Liver (tissue), 8 donors: ENCODE measurements at regions not wholly inside any gene's neighbourhood (a gene's known extent, or its start where the extent isn't known, plus 50 kb on each side); places are given as distances from the start of the nearest gene placed in this dataset.

Experiments
- DNase-seq: peaks from one replicate; pipeline ENCODE4 v3.0.0-alpha.2; 2017; ENCODE audit warnings: low spot score
- H3K27ac ChIP-seq, 2 donors: one replicate each; pipeline ENCODE4 v1.7.0; 2013; ENCODE audit warnings: inconsistent platforms in 2 of 2, low read length in 2 of 2, control low read depth in 1 of 2, low read depth in 1 of 2, mild to moderate bottlenecking in 1 of 2
- H3K27me3 ChIP-seq, 4 donors: one replicate each; pipeline versions ENCODE4 v1.6.1 to v1.7.0; 2013; ENCODE audit warnings: low read length in 3 of 4, inconsistent platforms in 1 of 4, mild to moderate bottlenecking in 1 of 4, moderate library complexity in 1 of 4; ENCODE audit not compliant: control insufficient read depth in 4 of 4, insufficient read depth in 4 of 4
- H3K36me3 ChIP-seq, 4 donors: one replicate each; pipeline versions ENCODE4 v1.6.1 to v1.7.0; 2013; ENCODE audit warnings: low read length in 3 of 4, mild to moderate bottlenecking in 3 of 4, low read depth in 1 of 4, moderate library complexity in 1 of 4; ENCODE audit not compliant: control insufficient read depth in 4 of 4, insufficient read depth in 3 of 4
- H3K4me1 ChIP-seq, 4 donors: one replicate each; pipeline versions ENCODE4 v1.6.1 to v1.7.0; 2013; ENCODE audit warnings: low read length in 3 of 4, mild to moderate bottlenecking in 3 of 4, moderate library complexity in 1 of 4; ENCODE audit not compliant: control insufficient read depth in 4 of 4, insufficient read depth in 4 of 4
- H3K4me3 ChIP-seq, 3 donors: one replicate each; pipeline versions ENCODE4 v1.6.1 to v1.7.0; 2013; ENCODE audit warnings: low read length in 3 of 3, control low read depth in 1 of 3, low read depth in 1 of 3, mild to moderate bottlenecking in 1 of 3
- H3K9ac ChIP-seq, 2 donors: one replicate each; pipeline ENCODE4 v1.7.0; 2013; ENCODE audit warnings: low read length in 2 of 2, mild to moderate bottlenecking in 2 of 2, moderate library complexity in 2 of 2, control low read depth in 1 of 2, low read depth in 1 of 2
- H3K9me3 ChIP-seq, 4 donors: one replicate each; pipeline versions ENCODE4 v1.6.1 to v1.7.0; 2013; ENCODE audit warnings: low read length in 3 of 4; ENCODE audit not compliant: control insufficient read depth in 4 of 4
- ATF3 ChIP-seq: IDR thresholded peaks from 2 replicates; pipeline ENCODE4 v1.6.1; 2016; ENCODE audit warnings: antibody characterized with exemption
- CTCF ChIP-seq: fragments of 150-350 bp; IDR thresholded peaks from 2 replicates; pipeline ENCODE4 v1.5.1; 2017; ENCODE audit warnings: improper control_type of control experiment, low read depth, low read length; ENCODE audit not compliant: missing input control
- EGR1 ChIP-seq, 2 donors: IDR thresholded peaks; 2 replicates each; pipeline ENCODE4 v1.6.1; 2016 to 2018; ENCODE audit warnings: antibody characterized with exemption in 2 of 2, low read depth in 2 of 2
- FOXA1 ChIP-seq: IDR thresholded peaks from 2 replicates; pipeline ENCODE4 v1.6.1; 2016; ENCODE audit warnings: antibody characterized with exemption
- FOXA2 ChIP-seq: IDR thresholded peaks from 2 replicates; pipeline ENCODE4 v1.6.1; 2016; ENCODE audit warnings: antibody characterized with exemption
- GABPA ChIP-seq, 2 donors: IDR thresholded peaks in 1 of 2; conservative IDR thresholded peaks in 1 of 2; 2 replicates each; pipeline ENCODE4 v1.6.1; 2016; ENCODE audit warnings: antibody characterized with exemption in 2 of 2, mild to moderate bottlenecking in 1 of 2, moderate library complexity in 1 of 2
- HNF4A ChIP-seq, 2 donors: conservative IDR thresholded peaks; 2 replicates each; pipeline ENCODE4 v1.6.1; 2016; ENCODE audit warnings: antibody characterized with exemption in 2 of 2, mild to moderate bottlenecking in 2 of 2
- HNF4G ChIP-seq: IDR thresholded peaks from 2 replicates; pipeline ENCODE4 v1.6.1; 2016; ENCODE audit warnings: antibody characterized with exemption
- JUND ChIP-seq, 2 donors: IDR thresholded peaks; 2 replicates each; pipeline ENCODE4 v1.6.1; 2016; ENCODE audit warnings: antibody characterized with exemption in 2 of 2
- NR2F2 ChIP-seq: IDR thresholded peaks from 2 replicates; pipeline ENCODE4 v1.6.1; 2016; ENCODE audit warnings: antibody characterized with exemption
- RAD21 ChIP-seq, 2 donors: IDR thresholded peaks; 2 replicates each; pipeline ENCODE4 v1.6.1; 2016; ENCODE audit warnings: antibody characterized with exemption in 2 of 2, mild to moderate bottlenecking in 2 of 2
- RXRA ChIP-seq, 2 donors: IDR thresholded peaks; 2 replicates each; pipeline ENCODE4 v1.6.1; 2017 to 2018; ENCODE audit warnings: antibody characterized with exemption in 2 of 2, mild to moderate bottlenecking in 1 of 2
- SP1 ChIP-seq: IDR thresholded peaks from 2 replicates; pipeline ENCODE4 v1.6.1; 2018; ENCODE audit warnings: antibody characterized with exemption, mild to moderate bottlenecking
- TAF1 ChIP-seq: conservative IDR thresholded peaks from 2 replicates; pipeline ENCODE4 v1.6.1; 2016; ENCODE audit warnings: antibody characterized with exemption, mild to moderate bottlenecking
- YY1 ChIP-seq: IDR thresholded peaks from 2 replicates; pipeline ENCODE4 v1.6.1; 2016; ENCODE audit warnings: antibody characterized with exemption, mild to moderate bottlenecking
- WGBS: extraction: QIAGEN DNeasy Blood & Tissue Kit; methylation state at CpG from one replicate; pipeline ENCODE4 v1.1.7; 2013; 5-methylcytosine and 5-hydroxymethylcytosine counted together
- TF ChIP-seq, protein P1 (sequence below): IDR thresholded peaks from 2 replicates; pipeline ENCODE4 v1.6.1; 2016; ENCODE audit warnings: antibody characterized with exemption
- TF ChIP-seq, protein P2 (sequence below): IDR thresholded peaks from 2 replicates; pipeline ENCODE4 v1.6.1; 2016; ENCODE audit warnings: antibody characterized with exemption, mild to moderate bottlenecking
- TF ChIP-seq, protein P3 (sequence below): IDR thresholded peaks from 2 replicates; pipeline ENCODE4 v1.6.1; 2016; ENCODE audit warnings: antibody characterized with exemption
- donor health status: healthy.
- donor health status: healthy.
- donor health status: healthy.
- donor health status: healthy.
- donor health status: healthy.

- no peaks in the 10 kb centered on the region for H3K36me3 ChIP-seq
- peaks cover 0 to 2% (median 0%) of the 10 kb centered on the region in 4 donors for H3K27me3 ChIP-seq
- no peak overlapping the region for H3K4me3 ChIP-seq
- 71% methylated on average over 2 of the region's 2 CpGs for WGBS
- H3K4me1 ChIP-seq = no peaks in the 10 kb centered on the region
- DNase-seq = no peak
- H3K9me3 ChIP-seq = peaks cover 0 to 4% (median 0%) of the 10 kb centered on the region in 4 donors
- H3K9ac ChIP-seq = no peak overlapping the region
- no peak overlapping the region for H3K27ac ChIP-seq
- TF ChIP-seq ATF3 = no peak
- TF ChIP-seq, protein P1, sequence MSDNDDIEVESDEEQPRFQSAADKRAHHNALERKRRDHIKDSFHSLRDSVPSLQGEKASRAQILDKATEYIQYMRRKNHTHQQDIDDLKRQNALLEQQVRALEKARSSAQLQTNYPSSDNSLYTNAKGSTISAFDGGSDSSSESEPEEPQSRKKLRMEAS = no peak
- TF ChIP-seq HNF4A (conservative IDR thresholded peaks at IDR 0.05) = no peak
- no peak for TF ChIP-seq NR2F2
- no peak for TF ChIP-seq EGR1 (IDR thresholded peaks at IDR 0.05; ENCODE audit: low read depth in 2 of 2)
- TF ChIP-seq FOXA1 = no peak
- TF ChIP-seq, protein P2, sequence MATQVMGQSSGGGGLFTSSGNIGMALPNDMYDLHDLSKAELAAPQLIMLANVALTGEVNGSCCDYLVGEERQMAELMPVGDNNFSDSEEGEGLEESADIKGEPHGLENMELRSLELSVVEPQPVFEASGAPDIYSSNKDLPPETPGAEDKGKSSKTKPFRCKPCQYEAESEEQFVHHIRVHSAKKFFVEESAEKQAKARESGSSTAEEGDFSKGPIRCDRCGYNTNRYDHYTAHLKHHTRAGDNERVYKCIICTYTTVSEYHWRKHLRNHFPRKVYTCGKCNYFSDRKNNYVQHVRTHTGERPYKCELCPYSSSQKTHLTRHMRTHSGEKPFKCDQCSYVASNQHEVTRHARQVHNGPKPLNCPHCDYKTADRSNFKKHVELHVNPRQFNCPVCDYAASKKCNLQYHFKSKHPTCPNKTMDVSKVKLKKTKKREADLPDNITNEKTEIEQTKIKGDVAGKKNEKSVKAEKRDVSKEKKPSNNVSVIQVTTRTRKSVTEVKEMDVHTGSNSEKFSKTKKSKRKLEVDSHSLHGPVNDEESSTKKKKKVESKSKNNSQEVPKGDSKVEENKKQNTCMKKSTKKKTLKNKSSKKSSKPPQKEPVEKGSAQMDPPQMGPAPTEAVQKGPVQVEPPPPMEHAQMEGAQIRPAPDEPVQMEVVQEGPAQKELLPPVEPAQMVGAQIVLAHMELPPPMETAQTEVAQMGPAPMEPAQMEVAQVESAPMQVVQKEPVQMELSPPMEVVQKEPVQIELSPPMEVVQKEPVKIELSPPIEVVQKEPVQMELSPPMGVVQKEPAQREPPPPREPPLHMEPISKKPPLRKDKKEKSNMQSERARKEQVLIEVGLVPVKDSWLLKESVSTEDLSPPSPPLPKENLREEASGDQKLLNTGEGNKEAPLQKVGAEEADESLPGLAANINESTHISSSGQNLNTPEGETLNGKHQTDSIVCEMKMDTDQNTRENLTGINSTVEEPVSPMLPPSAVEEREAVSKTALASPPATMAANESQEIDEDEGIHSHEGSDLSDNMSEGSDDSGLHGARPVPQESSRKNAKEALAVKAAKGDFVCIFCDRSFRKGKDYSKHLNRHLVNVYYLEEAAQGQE = no peak
- no peak for TF ChIP-seq TAF1
- TF ChIP-seq FOXA2 = no peak
- no peak for TF ChIP-seq GABPA (IDR thresholded peaks at IDR 0.05 in 1 of 2, conservative IDR thresholded peaks at IDR 0.05 in 1 of 2)
- TF ChIP-seq RXRA (IDR thresholded peaks at IDR 0.05) = no peak
- TF ChIP-seq SP1 = no peak
- TF ChIP-seq RAD21 (IDR thresholded peaks at IDR 0.05) = no peak
- no peak for TF ChIP-seq HNF4G
- TF ChIP-seq JUND (IDR thresholded peaks at IDR 0.05) = no peak
Measured at GRCh38 chr6:88476388-88476787, 310.2 kb upstream of the CNR1 start.

GRCh38 chr6:88474720-88475119 is 308.6 kb upstream of the CNR1 start:
- TF ChIP-seq FOXA2 = no peak
- TF ChIP-seq CTCF = no peak
- no peak for TF ChIP-seq JUND (IDR thresholded peaks at IDR 0.05)
- no peak for TF ChIP-seq SP1
- no peak for TF ChIP-seq HNF4A (conservative IDR thresholded peaks at IDR 0.05)
- no peak for TF ChIP-seq RXRA (IDR thresholded peaks at IDR 0.05)
- TF ChIP-seq NR2F2 = no peak
- TF ChIP-seq ATF3 = no peak
- no peak for TF ChIP-seq GABPA (IDR thresholded peaks at IDR 0.05 in 1 of 2, conservative IDR thresholded peaks at IDR 0.05 in 1 of 2)
- TF ChIP-seq, protein P1 = no peak
- no peak for TF ChIP-seq YY1
- TF ChIP-seq, protein P3, sequence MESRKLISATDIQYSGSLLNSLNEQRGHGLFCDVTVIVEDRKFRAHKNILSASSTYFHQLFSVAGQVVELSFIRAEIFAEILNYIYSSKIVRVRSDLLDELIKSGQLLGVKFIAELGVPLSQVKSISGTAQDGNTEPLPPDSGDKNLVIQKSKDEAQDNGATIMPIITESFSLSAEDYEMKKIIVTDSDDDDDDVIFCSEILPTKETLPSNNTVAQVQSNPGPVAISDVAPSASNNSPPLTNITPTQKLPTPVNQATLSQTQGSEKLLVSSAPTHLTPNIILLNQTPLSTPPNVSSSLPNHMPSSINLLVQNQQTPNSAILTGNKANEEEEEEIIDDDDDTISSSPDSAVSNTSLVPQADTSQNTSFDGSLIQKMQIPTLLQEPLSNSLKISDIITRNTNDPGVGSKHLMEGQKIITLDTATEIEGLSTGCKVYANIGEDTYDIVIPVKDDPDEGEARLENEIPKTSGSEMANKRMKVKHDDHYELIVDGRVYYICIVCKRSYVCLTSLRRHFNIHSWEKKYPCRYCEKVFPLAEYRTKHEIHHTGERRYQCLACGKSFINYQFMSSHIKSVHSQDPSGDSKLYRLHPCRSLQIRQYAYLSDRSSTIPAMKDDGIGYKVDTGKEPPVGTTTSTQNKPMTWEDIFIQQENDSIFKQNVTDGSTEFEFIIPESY = no peak
- TF ChIP-seq, protein P2 = no peak
- H3K9ac ChIP-seq = no peak overlapping the region
- DNase-seq = no peak
- peaks cover 0 to 4% (median 0%) of the 10 kb centered on the region in 4 donors for H3K9me3 ChIP-seq
- no peak overlapping the region for H3K4me3 ChIP-seq
- no peaks in the 10 kb centered on the region for H3K36me3 ChIP-seq
- H3K27ac ChIP-seq = no peak overlapping the region
- H3K27me3 ChIP-seq = peaks cover 0 to 2% (median 0%) of the 10 kb centered on the region in 4 donors
- no peaks in the 10 kb centered on the region for H3K4me1 ChIP-seq
